ENCODE measurements at regions not wholly inside any gene's neighbourhood (a gene's known extent, or its start where the extent isn't known, plus 50 kb on each side); places are given as distances from the start of the nearest gene placed in this dataset.

GRCh38 chr5:143733665-143734455 is 78.1 kb upstream of the HMHB1 start:
- no peak for TF ChIP-seq POLR2AphosphoS5 (IDR thresholded peaks at IDR 0.05; ENCODE audit: borderline replicate concordance, low read depth, low read length)
- no peak for TF ChIP-seq EZH2 (IDR thresholded peaks at IDR 0.05)

All from SK-N-MC (cell line).